Sigmoid colon (tissue), 3 donors: ENCODE measurements at regions not wholly inside any gene's neighbourhood (a gene's known extent, or its start where the extent isn't known, plus 50 kb on each side); places are given as distances from the start of the nearest gene placed in this dataset.

Experiments used
- CTCF ChIP-seq, 4 experiments: fragments of 450-650 bp in 3 of 4; fragments of 200-600 bp in 1 of 4; IDR thresholded peaks; one replicate each; pipeline ENCODE4 v1.5.1; 2016 to 2019; ENCODE audit warnings: antibody characterized with exemption in 4 of 4, mild to moderate bottlenecking in 3 of 4, moderate library complexity in 2 of 4
- POLR2A ChIP-seq, 2 donors: fragments of 450-650 bp; IDR thresholded peaks; one replicate each; pipeline ENCODE4 v1.6.1; 2016; ENCODE audit warnings: antibody characterized with exemption in 2 of 2, mild to moderate bottlenecking in 2 of 2, moderate library complexity in 2 of 2

- no peak for TF ChIP-seq POLR2A (IDR thresholded peaks at IDR 0.05)
- TF ChIP-seq CTCF (IDR thresholded peaks at IDR 0.05): no peak
Measured at GRCh38 chr5:118139361-118139760, 849.0 kb downstream of the DTWD2 start.
